ENCODE measurements at regions not wholly inside any gene's neighbourhood (a gene's known extent, or its start where the extent isn't known, plus 50 kb on each side); places are given as distances from the start of the nearest gene placed in this dataset.

DNA sequence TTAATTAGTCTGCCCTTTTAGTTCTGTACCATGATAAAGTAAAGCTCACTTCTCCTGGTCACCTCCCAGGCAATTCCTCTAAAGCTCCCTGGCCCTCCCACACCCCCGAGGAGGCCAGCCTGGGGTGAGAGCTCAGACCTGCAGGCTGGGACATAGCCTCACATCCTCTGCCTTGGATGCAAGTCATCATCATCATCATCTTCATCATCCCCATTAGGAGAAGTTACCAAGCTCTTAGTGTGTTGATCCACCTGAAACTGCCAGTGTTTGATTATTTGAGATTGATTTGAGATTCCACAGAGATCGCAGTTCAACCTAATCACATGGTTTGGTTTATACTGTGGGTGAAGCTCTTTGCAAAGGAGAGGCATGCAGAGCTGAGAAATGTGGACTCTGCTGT, 197.5 kb downstream of the CYLD start:
- no peak overlapping the region for H3K4me3 Mint-ChIP-seq
- TF ChIP-seq, protein P1, sequence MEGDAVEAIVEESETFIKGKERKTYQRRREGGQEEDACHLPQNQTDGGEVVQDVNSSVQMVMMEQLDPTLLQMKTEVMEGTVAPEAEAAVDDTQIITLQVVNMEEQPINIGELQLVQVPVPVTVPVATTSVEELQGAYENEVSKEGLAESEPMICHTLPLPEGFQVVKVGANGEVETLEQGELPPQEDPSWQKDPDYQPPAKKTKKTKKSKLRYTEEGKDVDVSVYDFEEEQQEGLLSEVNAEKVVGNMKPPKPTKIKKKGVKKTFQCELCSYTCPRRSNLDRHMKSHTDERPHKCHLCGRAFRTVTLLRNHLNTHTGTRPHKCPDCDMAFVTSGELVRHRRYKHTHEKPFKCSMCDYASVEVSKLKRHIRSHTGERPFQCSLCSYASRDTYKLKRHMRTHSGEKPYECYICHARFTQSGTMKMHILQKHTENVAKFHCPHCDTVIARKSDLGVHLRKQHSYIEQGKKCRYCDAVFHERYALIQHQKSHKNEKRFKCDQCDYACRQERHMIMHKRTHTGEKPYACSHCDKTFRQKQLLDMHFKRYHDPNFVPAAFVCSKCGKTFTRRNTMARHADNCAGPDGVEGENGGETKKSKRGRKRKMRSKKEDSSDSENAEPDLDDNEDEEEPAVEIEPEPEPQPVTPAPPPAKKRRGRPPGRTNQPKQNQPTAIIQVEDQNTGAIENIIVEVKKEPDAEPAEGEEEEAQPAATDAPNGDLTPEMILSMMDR (IDR thresholded peaks at IDR 0.05): no peak

DNA sequence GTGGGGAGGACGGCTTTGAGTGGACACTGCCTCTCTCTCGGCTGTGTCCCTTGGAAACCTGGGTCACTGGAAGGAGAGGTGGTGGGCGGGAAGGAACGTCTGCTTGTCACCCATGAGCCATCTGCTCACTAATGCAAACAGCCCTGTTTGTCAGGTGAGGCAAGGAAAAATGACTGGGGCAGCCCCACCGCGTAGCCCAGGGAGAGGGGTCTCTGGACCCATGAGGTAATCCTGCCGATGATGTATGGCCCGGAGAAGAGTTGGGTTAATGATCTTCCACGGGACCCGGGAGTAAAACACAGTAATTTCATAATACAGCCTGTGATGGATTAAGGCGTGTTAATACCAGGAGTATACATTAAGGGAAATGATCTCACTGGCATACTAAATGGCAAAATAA, 197.0 kb downstream of the CYLD start:
- H3K36me3 Mint-ChIP-seq (ENCODE audit: low read depth): no peaks in the 10 kb centered on the region
- no peak for DNase-seq
- no peak overlapping the region for H3K27ac Mint-ChIP-seq
- H3K9me3 Mint-ChIP-seq: no peaks in the 10 kb centered on the region
- H3K27me3 Mint-ChIP-seq (ENCODE audit: low read depth, poor library complexity): peaks cover 13% of the 10 kb centered on the region
- TF ChIP-seq, protein P1 (IDR thresholded peaks at IDR 0.05): no peak
- peaks cover 33% of the 10 kb centered on the region for H3K4me1 Mint-ChIP-seq
- H3K4me3 Mint-ChIP-seq: no peak overlapping the region

More for the DNA sequence above, 197.5 kb downstream of the CYLD start:
- DNase-seq: no peak
- Mint-ChIP-seq H3K27me3 (ENCODE audit: low read depth, poor library complexity) (peaks cover 13% of the 10 kb centered on the region), H3K36me3 (ENCODE audit: low read depth) (no peaks in the 10 kb centered on the region), H3K27ac (no peak overlapping the region), H3K9me3 (no peaks in the 10 kb centered on the region), H3K4me1 (peaks cover 38% of the 10 kb centered on the region)

DNA sequence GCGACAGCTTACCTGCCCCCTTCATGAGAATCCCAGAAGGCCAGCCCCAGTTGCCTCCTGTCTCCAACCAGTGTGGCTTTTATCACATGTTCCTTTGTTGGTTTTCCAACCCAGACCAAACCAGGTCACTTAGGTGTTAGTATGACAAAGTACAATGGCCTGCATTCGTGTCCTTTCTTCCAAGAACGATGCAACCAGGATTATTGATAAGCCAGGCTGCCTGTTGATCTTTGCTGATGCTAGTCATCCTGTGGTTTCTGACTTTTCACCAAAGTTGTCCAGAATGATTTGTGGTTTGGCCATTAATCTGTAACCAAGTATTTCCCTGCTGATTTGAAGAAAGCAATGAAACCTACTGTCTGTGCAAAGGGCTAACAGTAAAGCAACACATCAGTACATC, 191.4 kb downstream of the CYLD start:
- no peaks in the 10 kb centered on the region for H3K36me3 Mint-ChIP-seq (ENCODE audit: low read depth)
- no peak overlapping the region for H3K27ac Mint-ChIP-seq
- no peaks in the 10 kb centered on the region for H3K9me3 Mint-ChIP-seq
- no peak for DNase-seq
- no peak overlapping the region for H3K4me3 Mint-ChIP-seq
- peaks cover 23% of the 10 kb centered on the region for H3K27me3 Mint-ChIP-seq (ENCODE audit: low read depth, poor library complexity)
- peaks cover 15% of the 10 kb centered on the region for H3K4me1 Mint-ChIP-seq
- TF ChIP-seq, protein P1 (IDR thresholded peaks at IDR 0.05): no peak

DNA sequence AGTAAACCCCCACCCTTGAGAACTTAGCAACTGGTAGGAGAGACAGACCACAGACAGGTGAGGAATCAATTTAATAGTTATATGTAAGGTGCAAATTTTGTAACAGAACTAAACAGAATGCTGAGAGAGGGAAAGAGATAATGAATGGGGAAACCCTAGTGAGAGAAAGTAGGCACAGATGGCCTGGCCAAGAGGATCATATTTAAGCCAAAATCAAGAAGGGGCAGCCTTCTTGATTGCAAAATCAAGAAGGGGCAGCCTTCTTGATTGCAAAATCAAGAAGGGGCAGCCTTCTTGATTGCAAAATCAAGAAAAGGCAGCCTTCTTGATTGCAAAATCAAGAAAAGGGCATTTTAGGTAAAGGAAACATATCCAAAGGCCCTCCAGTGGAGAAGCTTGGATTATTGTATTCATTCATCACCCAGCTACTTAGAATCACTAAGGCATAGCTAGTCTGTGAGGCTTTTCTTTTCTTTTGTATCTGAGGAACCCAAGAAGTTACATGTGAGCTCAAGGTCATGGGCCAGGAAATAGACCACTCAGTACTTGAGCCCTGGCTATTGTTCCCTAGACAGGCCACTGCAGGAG, 190.6 kb downstream of the CYLD start:
- TF ChIP-seq, protein P1 (IDR thresholded peaks at IDR 0.05): no peak
- Mint-ChIP-seq H3K27ac (no peak overlapping the region), H3K4me3 (no peak overlapping the region), H3K4me1 (peaks cover 19% of the 10 kb centered on the region), H3K36me3 (ENCODE audit: low read depth) (no peaks in the 10 kb centered on the region), H3K27me3 (ENCODE audit: low read depth, poor library complexity) (peaks cover 29% of the 10 kb centered on the region), H3K9me3 (no peaks in the 10 kb centered on the region)
- DNase-seq: no peak

DNA sequence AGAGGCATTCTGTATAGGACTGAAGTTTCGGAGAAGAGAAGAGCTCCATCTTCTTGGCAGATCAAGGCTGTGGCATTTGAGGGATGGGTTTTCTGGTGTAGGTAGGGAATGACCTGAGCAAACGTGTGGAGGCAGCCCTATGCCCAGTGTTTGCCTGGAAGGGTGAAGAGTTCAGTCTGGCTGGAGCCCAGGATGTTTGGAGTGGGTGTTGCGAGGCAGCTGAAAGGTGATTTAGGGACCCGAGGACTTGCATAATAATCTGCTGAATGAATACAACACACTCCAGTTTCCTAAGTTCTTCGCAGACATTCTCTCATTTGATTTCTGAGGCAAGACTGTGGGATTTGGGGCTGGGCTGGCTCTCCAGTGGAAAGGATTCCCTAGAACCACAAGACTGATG, 186.2 kb downstream of the CYLD start:
- Mint-ChIP-seq H3K27ac (no peak overlapping the region), H3K27me3 (ENCODE audit: low read depth, poor library complexity) (peaks cover 27% of the 10 kb centered on the region), H3K36me3 (ENCODE audit: low read depth) (no peaks in the 10 kb centered on the region), H3K4me3 (no peak overlapping the region), H3K9me3 (no peaks in the 10 kb centered on the region), H3K4me1 (peaks cover 5% of the 10 kb centered on the region)
- TF ChIP-seq, protein P1 (IDR thresholded peaks at IDR 0.05): no peak
- no peak for DNase-seq

DNA sequence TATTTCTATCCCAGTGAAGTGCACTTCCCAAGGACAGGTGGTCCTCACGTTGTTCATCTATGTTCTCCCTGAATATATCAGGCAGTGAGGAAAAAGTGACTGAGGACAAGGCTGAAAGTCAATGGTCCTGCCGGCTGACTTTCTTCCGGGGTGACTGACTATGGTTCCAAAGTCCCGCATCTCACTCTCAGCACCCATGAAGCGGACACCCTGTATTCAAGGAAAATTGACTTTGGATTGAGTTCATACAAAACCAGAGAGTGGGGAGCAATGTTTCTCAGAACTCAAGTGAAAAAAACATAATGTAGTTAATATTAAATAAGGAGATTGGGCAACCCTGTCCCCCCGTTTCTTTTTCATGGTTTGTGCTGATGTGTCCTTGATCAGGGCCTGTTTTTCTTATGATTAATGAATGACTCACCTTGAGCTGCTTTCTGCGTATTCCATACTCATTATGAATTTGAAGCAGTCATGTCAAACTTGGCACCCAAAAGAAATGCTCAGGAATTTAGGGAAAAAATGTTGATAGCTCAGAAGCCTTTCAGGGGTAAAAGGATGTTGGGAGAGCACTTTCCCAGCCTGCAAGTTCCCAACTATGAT, 184.0 kb downstream of the CYLD start:
- no peak overlapping the region for H3K4me3 Mint-ChIP-seq
- no peaks in the 10 kb centered on the region for H3K36me3 Mint-ChIP-seq (ENCODE audit: low read depth)
- no peak overlapping the region for H3K27ac Mint-ChIP-seq
- TF ChIP-seq, protein P1 (IDR thresholded peaks at IDR 0.05): no peak
- H3K9me3 Mint-ChIP-seq: no peaks in the 10 kb centered on the region
- H3K4me1 Mint-ChIP-seq: peaks cover 5% of the 10 kb centered on the region
- no peak for DNase-seq
- H3K27me3 Mint-ChIP-seq (ENCODE audit: low read depth, poor library complexity): peaks cover 25% of the 10 kb centered on the region

Data from nephron progenitor cell (in vitro differentiated cells).